BLaER1 treated with 17β-estradiol and CSF1 and Interleukin-3, amounts not matched to agents 10 nM and 100 nM (cell line): ENCODE measurements at regions not wholly inside any gene's neighbourhood (a gene's known extent, or its start where the extent isn't known, plus 50 kb on each side); places are given as distances from the start of the nearest gene placed in this dataset.
"Not testable (repeated sequence)": the region's sequence is repeated elsewhere in the genome, so short reads cannot be mapped to it uniquely, and the experiment has no call there.

ENCODE experiments used
- H3K27ac ChIP-seq, 11 experiments: shearing (Covaris generic); formaldehyde crosslinking; 2 replicates each; pipeline ENCODE4 v1.8.1; 2022
- H3K27me3 ChIP-seq, 11 experiments: shearing (Covaris generic); formaldehyde crosslinking; 2 replicates each; pipeline ENCODE4 v1.8.1; 2022
- H3K36me3 ChIP-seq, 11 experiments: shearing (Covaris generic); formaldehyde crosslinking; 2 replicates each; pipeline ENCODE4 v1.8.1; 2022
- H3K4me1 ChIP-seq, 10 experiments: shearing (Covaris generic); formaldehyde crosslinking; 2 replicates each; pipeline ENCODE4 v1.8.1; 2022
- H3K4me2 ChIP-seq, 11 experiments: shearing (Covaris generic); formaldehyde crosslinking; 2 replicates each; pipeline ENCODE4 v1.8.1; 2022
- H3K4me3 ChIP-seq, 10 experiments: shearing (Covaris generic); formaldehyde crosslinking; 2 replicates each; pipeline ENCODE4 v1.8.1; 2022
- H3K9ac ChIP-seq, 11 experiments: shearing (Covaris generic); formaldehyde crosslinking; 2 replicates each; pipeline ENCODE4 v1.8.1; 2022
- H3K9me3 ChIP-seq, 11 experiments: shearing (Covaris generic); formaldehyde crosslinking; replicated peaks in 1 of 11; 2 replicates each; pipeline ENCODE4 v1.8.1; 2022
- H4K20me1 ChIP-seq, 11 experiments: shearing (Covaris generic); formaldehyde crosslinking; 2 replicates each; pipeline ENCODE4 v1.8.1; 2022
- Cebpa-rat ChIP-seq, 11 experiments: shearing (Covaris generic); IDR thresholded peaks; 2 replicates each; pipeline ENCODE4 v1.8.1; 2022

GRCh38 chr2:183532514-183532913 lies 408.3 kb downstream of the NUP35 start:
- H3K4me2 ChIP-seq, result no peak overlapping the region
- no peaks in the 10 kb centered on the region for H3K36me3 ChIP-seq
- H3K9ac ChIP-seq, result no peak overlapping the region
- H3K4me3 ChIP-seq, result no peak overlapping the region
- no peak overlapping the region for H3K27ac ChIP-seq
- H3K9me3 ChIP-seq, result no peaks in the 10 kb centered on the region
- TF ChIP-seq Cebpa-rat (IDR thresholded peaks at IDR 0.05), result no peak
- peaks cover 0 to 5% (median 0%) of the 10 kb centered on the region in 10 experiments; a peak in 2 of 20 replicates for H3K4me1 ChIP-seq
- H4K20me1 ChIP-seq, result no peaks in the 10 kb centered on the region
- H3K27me3 ChIP-seq, result no peaks in the 10 kb centered on the region

- Histone ChIP-seq H3K9me3 (no peaks in the 10 kb centered on the region), H3K4me3 (no peak overlapping the region), H3K9ac (no peak overlapping the region), H3K27me3 (no peaks in the 10 kb centered on the region), H3K27ac (no peak overlapping the region), H3K4me2 (no peak overlapping the region), H4K20me1 (no peaks in the 10 kb centered on the region), H3K36me3 (no peaks in the 10 kb centered on the region), H3K4me1 (peaks cover 0 to under 1% (median 0%) of the 10 kb centered on the region in 10 experiments; a peak in 2 of 20 replicates)
- TF ChIP-seq Cebpa-rat (IDR thresholded peaks at IDR 0.05), result no peak
These were observed 408.8 kb downstream of the NUP35 start for GRCh38 chr2:183533021-183533420.

DNA sequence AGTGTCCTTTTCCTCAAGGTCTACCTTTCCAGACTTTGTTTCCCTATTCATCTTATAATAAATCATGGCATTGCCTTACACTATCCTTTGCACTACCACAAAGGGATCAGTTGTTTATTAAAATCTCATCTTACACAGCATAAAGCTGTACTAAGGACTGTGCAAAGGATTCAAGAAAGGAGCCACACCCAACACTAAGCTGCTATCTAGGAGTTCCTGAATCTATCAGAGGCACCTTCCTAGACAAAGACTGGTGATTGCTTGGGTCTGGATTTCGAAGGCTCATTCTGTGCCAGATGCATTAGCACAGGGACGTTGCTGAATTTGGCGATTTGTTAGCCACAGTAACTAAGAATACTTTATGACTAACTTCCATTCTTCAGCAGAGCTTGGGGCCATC lies 412.0 kb downstream of the NUP35 start:
- TF ChIP-seq Cebpa-rat (IDR thresholded peaks at IDR 0.05), result no peak
- Histone ChIP-seq H3K4me2 (no peak overlapping the region), H3K9me3 (no peaks in the 10 kb centered on the region), H3K27me3 (no peaks in the 10 kb centered on the region), H3K4me1 (no peaks in the 10 kb centered on the region), H3K4me3 (no peak overlapping the region), H4K20me1 (no peaks in the 10 kb centered on the region), H3K9ac (no peak overlapping the region), H3K27ac (no peak overlapping the region), H3K36me3 (no peaks in the 10 kb centered on the region)

GRCh38 chr2:183536714-183537113 lies 412.5 kb downstream of the NUP35 start:
- Histone ChIP-seq H4K20me1 (no peaks in the 10 kb centered on the region), H3K4me3 (no peak overlapping the region), H3K27ac (no peak overlapping the region)

GRCh38 chr2:183541766-183542165 lies 417.5 kb downstream of the NUP35 start:
- Histone ChIP-seq H3K9ac (no peak overlapping the region), H3K36me3 (no peaks in the 10 kb centered on the region), H3K27me3 (no peaks in the 10 kb centered on the region), H3K4me2 (no peak overlapping the region), H4K20me1 (no peaks in the 10 kb centered on the region), H3K4me1 (no peaks in the 10 kb centered on the region), H3K4me3 (no peak overlapping the region), H3K27ac (no peak overlapping the region), H3K9me3 (no peaks in the 10 kb centered on the region)
- TF ChIP-seq Cebpa-rat (IDR thresholded peaks at IDR 0.05), result no peak

More at GRCh38 chr2:183536714-183537113, 412.5 kb downstream of the NUP35 start:
- Histone ChIP-seq H3K9me3 (no peaks in the 10 kb centered on the region), H3K9ac (no peak overlapping the region), H3K4me2 (no peak overlapping the region), H3K36me3 (no peaks in the 10 kb centered on the region), H3K27me3 (no peaks in the 10 kb centered on the region), H3K4me1 (no peaks in the 10 kb centered on the region)
- TF ChIP-seq Cebpa-rat (IDR thresholded peaks at IDR 0.05), result no peak

DNA sequence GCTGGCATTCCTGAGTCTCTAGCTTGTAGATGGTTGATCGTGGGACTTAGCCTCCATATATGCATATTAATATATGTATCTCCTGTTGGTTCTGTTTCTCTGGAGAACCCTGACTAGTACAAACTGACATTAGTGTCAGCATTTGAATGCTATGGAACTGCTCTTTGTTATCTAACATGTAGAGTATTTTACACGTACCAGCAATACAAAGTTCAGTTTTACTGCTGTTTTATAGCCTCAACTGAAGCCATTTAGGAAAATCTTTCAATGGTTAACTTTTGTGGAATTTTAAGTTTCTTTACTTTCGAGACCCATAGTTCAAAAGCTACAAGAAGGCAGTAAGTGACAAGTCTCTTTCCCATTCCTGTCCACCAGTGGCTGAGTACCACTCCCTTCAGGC lies 418.4 kb downstream of the NUP35 start:
- H3K4me1 ChIP-seq, result no peaks in the 10 kb centered on the region
- no peak overlapping the region for H3K9ac ChIP-seq
- H3K36me3 ChIP-seq, result no peaks in the 10 kb centered on the region
- no peak overlapping the region for H3K4me3 ChIP-seq
- no peak overlapping the region for H3K27ac ChIP-seq
- no peak for TF ChIP-seq Cebpa-rat (IDR thresholded peaks at IDR 0.05)
- H3K4me2 ChIP-seq, result no peak overlapping the region
- H3K9me3 ChIP-seq, result no peaks in the 10 kb centered on the region
- H3K27me3 ChIP-seq, result no peaks in the 10 kb centered on the region
- H4K20me1 ChIP-seq, result no peaks in the 10 kb centered on the region

GRCh38 chr2:183543222-183543621 lies 419.0 kb downstream of the NUP35 start:
- H3K27ac ChIP-seq, result no peak overlapping the region
- no peaks in the 10 kb centered on the region for H3K27me3 ChIP-seq
- no peak overlapping the region for H3K9ac ChIP-seq
- no peaks in the 10 kb centered on the region for H3K9me3 ChIP-seq
- H3K36me3 ChIP-seq, result no peaks in the 10 kb centered on the region
- H3K4me3 ChIP-seq, result no peak overlapping the region
- no peak overlapping the region for H3K4me2 ChIP-seq
- no peaks in the 10 kb centered on the region for H3K4me1 ChIP-seq
- TF ChIP-seq Cebpa-rat (IDR thresholded peaks at IDR 0.05), result no peak
- H4K20me1 ChIP-seq, result no peaks in the 10 kb centered on the region

DNA sequence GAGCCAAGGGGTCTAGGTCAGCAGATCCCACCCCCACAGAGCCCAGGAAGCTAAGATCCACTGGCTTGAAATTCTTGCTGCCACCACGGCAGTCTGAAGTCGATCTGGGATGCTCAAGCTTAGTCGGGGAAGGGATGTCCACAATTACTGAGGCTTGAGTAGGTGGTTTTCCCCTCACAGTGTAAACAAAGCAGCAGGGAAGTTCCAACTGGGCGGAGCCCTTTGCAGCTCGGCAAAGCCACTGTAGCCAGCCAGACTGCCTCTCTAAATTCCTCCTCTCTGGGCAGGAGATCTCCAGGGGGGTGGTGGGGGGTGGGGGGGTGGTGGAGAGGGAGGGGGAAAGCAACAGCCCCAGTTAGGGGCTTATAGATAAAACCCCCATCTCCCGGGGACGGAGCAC lies 419.5 kb downstream of the NUP35 start:
- Histone ChIP-seq H3K9me3 (no peaks in the 10 kb centered on the region), H3K27ac (no peak overlapping the region), H3K27me3 (no peaks in the 10 kb centered on the region), H4K20me1 (no peaks in the 10 kb centered on the region), H3K4me1 (no peaks in the 10 kb centered on the region), H3K4me3 (no peak overlapping the region), H3K36me3 (no peaks in the 10 kb centered on the region), H3K9ac (no peak overlapping the region), H3K4me2 (no peak overlapping the region)
- no peak for TF ChIP-seq Cebpa-rat (IDR thresholded peaks at IDR 0.05)

GRCh38 chr2:183546560-183547350 lies 422.5 kb downstream of the NUP35 start:
- not testable (repeated sequence) for H3K36me3 ChIP-seq

DNA sequence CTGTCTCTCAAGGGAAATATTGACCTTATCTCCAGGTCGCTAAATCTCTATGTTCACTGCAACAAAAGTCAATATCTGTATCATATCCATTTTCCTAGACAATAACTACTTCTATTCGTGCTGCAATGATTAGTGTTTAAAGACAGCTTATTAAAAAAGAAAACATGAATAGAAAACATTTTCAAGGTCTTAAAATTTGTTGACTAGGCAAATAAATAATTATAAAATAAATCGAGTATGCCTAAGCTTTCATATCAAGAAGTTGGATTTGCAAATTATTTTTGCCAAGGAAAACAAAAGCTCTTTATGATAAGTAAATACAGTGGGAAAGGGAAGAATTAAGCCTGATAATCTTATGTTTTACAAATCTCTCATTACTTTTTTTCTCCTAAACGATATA lies 428.5 kb downstream of the NUP35 start:
- Histone ChIP-seq H3K4me3 (no peak overlapping the region), H3K36me3 (no peaks in the 10 kb centered on the region), H3K9me3 (no peaks in the 10 kb centered on the region), H3K4me1 (no peaks in the 10 kb centered on the region), H4K20me1 (no peaks in the 10 kb centered on the region), H3K27me3 (no peaks in the 10 kb centered on the region), H3K9ac (no peak overlapping the region), H3K27ac (no peak overlapping the region), H3K4me2 (no peak overlapping the region)
- TF ChIP-seq Cebpa-rat (IDR thresholded peaks at IDR 0.05), result no peak

More at GRCh38 chr2:183546560-183547350, 422.5 kb downstream of the NUP35 start:
- H3K27me3 ChIP-seq, H3K4me1 ChIP-seq, H4K20me1 ChIP-seq, H3K4me2 ChIP-seq, H3K27ac ChIP-seq, H3K4me3 ChIP-seq, H3K9ac ChIP-seq, H3K9me3 ChIP-seq: not testable (repeated sequence)
